PC-3 (cell line): ENCODE measurements at regions not wholly inside any gene's neighbourhood (a gene's known extent, or its start where the extent isn't known, plus 50 kb on each side); places are given as distances from the start of the nearest gene placed in this dataset.

Experiments used
- ATAC-seq: fragments of 200-7000 bp; cut with Tn5 transposase; 2 replicates; pipeline ENCODE4 v1.9.1; 2020; ENCODE audit warnings: mild to moderate bottlenecking, moderate library complexity
- BruUV-seq: library from RNA; stranded (reverse); fragments of 400-500 nt; replicated peaks from 2 replicates; lab custom pipeline; 2021; lab: Mats Ljungman, UMichigan
- CTCF ChIA-PET: fragments of 300-600 bp; sonication (Branson Sonifier 250); formaldehyde crosslinking; loops from one replicate; lab custom pipeline; 2022; ENCODE audit warnings: antibody characterized with exemption; lab: Charles Lee
- POLR2A ChIA-PET: fragments of 300-600 bp; sonication (Branson Sonifier 250); formaldehyde crosslinking; loops from one replicate; lab custom pipeline; 2022; ENCODE audit warnings: antibody characterized with exemption; ENCODE audit not compliant: unreplicated experiment; lab: Charles Lee
- DNase-seq: peaks from one replicate; pipeline ENCODE4 v3.0.0-alpha.2; 2015
- H2AFZ ChIP-seq: fragments of 300-600 bp; sonication (generic); 2 replicates; pipeline ENCODE4 v1.6.0; 2016; ENCODE audit warnings: antibody characterized with exemption, low read length
- H3F3A ChIP-seq: fragments of 300-600 bp; sonication (generic); one replicate; pipeline ENCODE4 v1.6.0; 2017; ENCODE audit warnings: antibody characterized with exemption, low read length, control low read depth, mild to moderate bottlenecking; ENCODE audit not compliant: unreplicated experiment
- H3K27ac ChIP-seq: fragments of 300-600 bp; sonication (generic); 2 replicates; pipeline ENCODE4 v1.5.1; 2016; ENCODE audit warnings: mild to moderate bottlenecking, low read length
- H3K27me3 ChIP-seq: fragments of 300-600 bp; sonication (generic); 2 replicates; pipeline ENCODE4 v1.6.1; 2016; ENCODE audit warnings: low read length, mixed read lengths
- H3K36me3 ChIP-seq: fragments of 300-600 bp; sonication (generic); 2 replicates; pipeline ENCODE4 v1.6.1; 2016; ENCODE audit warnings: low read depth, mixed run types, low read length, mixed read lengths
- H3K4me1 ChIP-seq: fragments of 300-600 bp; sonication (generic); 2 replicates; pipeline ENCODE4 v1.5.1; 2016; ENCODE audit warnings: low read length; ENCODE audit not compliant: insufficient read depth
- H3K4me2 ChIP-seq: fragments of 300-600 bp; sonication (generic); 2 replicates; pipeline ENCODE4 v1.6.0; 2016; ENCODE audit warnings: low read length
- H3K4me3 ChIP-seq: fragments of 300-600 bp; sonication (generic); 2 replicates; pipeline ENCODE4 v1.5.1; 2016; ENCODE audit warnings: mild to moderate bottlenecking, low read length, mixed read lengths
- H3K79me2 ChIP-seq: fragments of 300-600 bp; sonication (generic); 2 replicates; pipeline ENCODE4 v1.6.1; 2017; ENCODE audit warnings: low read length, mixed read lengths
- H3K9ac ChIP-seq: fragments of 300-600 bp; sonication (generic); 2 replicates; pipeline ENCODE4 v1.6.0; 2016; ENCODE audit warnings: mild to moderate bottlenecking, low read length
- H3K9me2 ChIP-seq: fragments of 300-600 bp; sonication (generic); replicated peaks from 2 replicates; pipeline ENCODE4 v1.6.1; 2016; ENCODE audit warnings: mixed run types, low read length, mixed read lengths
- H3K9me3 ChIP-seq: fragments of 300-600 bp; sonication (generic); 2 replicates; pipeline ENCODE4 v1.6.1; 2016; ENCODE audit warnings: low read length, mixed read lengths
- H4K20me1 ChIP-seq: fragments of 300-600 bp; sonication (generic); 2 replicates; pipeline ENCODE4 v1.6.1; 2016; ENCODE audit warnings: low read length, mixed read lengths
- EZH2 ChIP-seq: fragments of 300-600 bp; sonication (generic); IDR thresholded peaks from one replicate; pipeline ENCODE4 v1.6.1; 2017; ENCODE audit warnings: antibody characterized with exemption, mild to moderate bottlenecking, low read length; ENCODE audit not compliant: unreplicated experiment
- EZH2phosphoT487 ChIP-seq: fragments of 300-600 bp; sonication (generic); IDR thresholded peaks from 2 replicates; pipeline ENCODE4 v1.6.1; 2018; ENCODE audit warnings: mild to moderate bottlenecking, antibody characterized with exemption, low read length, borderline replicate concordance
- intact Hi-C: fragments of 100-400 bp; cut with micrococcal nuclease; formaldehyde crosslinking; loops from 2 replicates; pipeline ENCODE4 v1.9.0; 2023
- TF ChIP-seq, protein P1 (sequence below): fragments of 300-600 bp; sonication (generic); conservative IDR thresholded peaks from 2 replicates; pipeline ENCODE4 v1.5.1; 2017; ENCODE audit warnings: antibody characterized with exemption, low read depth, mild to moderate bottlenecking, low read length

DNA sequence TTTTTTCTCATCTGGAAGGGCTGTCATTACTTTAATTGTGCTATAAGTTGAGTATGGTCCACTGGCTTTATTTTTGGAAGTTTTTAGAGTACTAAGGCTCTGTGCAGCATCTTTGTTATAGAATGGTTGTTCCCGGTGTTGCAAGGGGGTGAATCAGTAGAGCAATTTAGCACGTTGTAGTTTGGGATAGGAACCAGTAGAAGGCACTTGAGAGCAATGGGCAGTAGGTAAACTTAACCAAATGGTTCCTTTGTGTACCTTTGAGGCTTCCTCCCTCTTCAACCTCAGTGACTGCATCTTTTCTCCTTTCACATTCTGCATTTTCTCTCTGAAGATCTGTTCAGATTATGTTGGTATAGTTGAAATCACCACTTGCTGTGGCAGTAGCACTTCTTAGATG, 238.2 kb upstream of the SYT4 start:
- intact Hi-C loops = no loop called here
- no peak for ATAC-seq
- BruUV-seq = no TSS peak
- Histone ChIP-seq H3K9me2 (no peaks in the 10 kb centered on the region), H3K4me3 (no peak overlapping the region), H4K20me1 (no peaks in the 10 kb centered on the region), H3K27ac (no peak overlapping the region), H3K4me2 (no peak overlapping the region), H2AFZ (no peak overlapping the region), H3F3A (no peaks in the 10 kb centered on the region), H3K4me1 (no peaks in the 10 kb centered on the region), H3K79me2 (no peaks in the 10 kb centered on the region), H3K9ac (no peak overlapping the region), H3K36me3 (no peaks in the 10 kb centered on the region), H3K27me3 (no peaks in the 10 kb centered on the region), H3K9me3 (no peaks in the 10 kb centered on the region)
- TF ChIP-seq, protein P1, sequence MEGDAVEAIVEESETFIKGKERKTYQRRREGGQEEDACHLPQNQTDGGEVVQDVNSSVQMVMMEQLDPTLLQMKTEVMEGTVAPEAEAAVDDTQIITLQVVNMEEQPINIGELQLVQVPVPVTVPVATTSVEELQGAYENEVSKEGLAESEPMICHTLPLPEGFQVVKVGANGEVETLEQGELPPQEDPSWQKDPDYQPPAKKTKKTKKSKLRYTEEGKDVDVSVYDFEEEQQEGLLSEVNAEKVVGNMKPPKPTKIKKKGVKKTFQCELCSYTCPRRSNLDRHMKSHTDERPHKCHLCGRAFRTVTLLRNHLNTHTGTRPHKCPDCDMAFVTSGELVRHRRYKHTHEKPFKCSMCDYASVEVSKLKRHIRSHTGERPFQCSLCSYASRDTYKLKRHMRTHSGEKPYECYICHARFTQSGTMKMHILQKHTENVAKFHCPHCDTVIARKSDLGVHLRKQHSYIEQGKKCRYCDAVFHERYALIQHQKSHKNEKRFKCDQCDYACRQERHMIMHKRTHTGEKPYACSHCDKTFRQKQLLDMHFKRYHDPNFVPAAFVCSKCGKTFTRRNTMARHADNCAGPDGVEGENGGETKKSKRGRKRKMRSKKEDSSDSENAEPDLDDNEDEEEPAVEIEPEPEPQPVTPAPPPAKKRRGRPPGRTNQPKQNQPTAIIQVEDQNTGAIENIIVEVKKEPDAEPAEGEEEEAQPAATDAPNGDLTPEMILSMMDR = no peak
- TF ChIP-seq EZH2 (no peak), EZH2phosphoT487 (no peak)
- ChIA-PET CTCF (no interaction called here), POLR2A (no interaction called here)
- no peak for DNase-seq

DNA sequence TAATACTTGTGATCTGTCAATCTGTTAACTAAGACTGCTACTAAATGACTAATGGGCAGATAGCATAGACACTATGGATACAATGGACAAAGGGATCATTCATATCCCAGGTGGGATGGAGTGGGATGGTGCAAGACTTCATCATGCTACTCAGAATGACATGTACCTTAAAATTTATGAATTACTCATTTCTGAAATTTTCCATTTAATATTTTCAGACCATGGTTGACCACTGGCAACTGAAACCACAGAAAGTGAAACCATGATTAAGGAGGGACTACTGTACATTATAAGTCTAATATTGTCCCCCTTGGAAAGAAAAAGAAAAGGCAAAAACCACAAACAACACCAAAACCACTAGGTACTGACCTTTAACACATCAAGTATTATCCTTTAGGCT, 247.0 kb upstream of the SYT4 start:
- Histone ChIP-seq H3K9me3 (no peaks in the 10 kb centered on the region), H4K20me1 (no peaks in the 10 kb centered on the region), H3K79me2 (no peaks in the 10 kb centered on the region), H3K4me3 (no peak overlapping the region), H2AFZ (no peak overlapping the region), H3K36me3 (no peaks in the 10 kb centered on the region), H3K4me1 (no peaks in the 10 kb centered on the region), H3K27ac (no peak overlapping the region), H3F3A (no peaks in the 10 kb centered on the region), H3K4me2 (no peak overlapping the region), H3K9ac (no peak overlapping the region), H3K27me3 (no peaks in the 10 kb centered on the region), H3K9me2 (no peaks in the 10 kb centered on the region)
- TF ChIP-seq EZH2phosphoT487 (no peak), EZH2 (no peak)
- TF ChIP-seq, protein P1 = no peak
- no peak for DNase-seq
- BruUV-seq = no TSS peak
- no peak for ATAC-seq
- ChIA-PET POLR2A (no interaction called here), CTCF (no interaction called here)
- intact Hi-C loops = no loop called here

DNA sequence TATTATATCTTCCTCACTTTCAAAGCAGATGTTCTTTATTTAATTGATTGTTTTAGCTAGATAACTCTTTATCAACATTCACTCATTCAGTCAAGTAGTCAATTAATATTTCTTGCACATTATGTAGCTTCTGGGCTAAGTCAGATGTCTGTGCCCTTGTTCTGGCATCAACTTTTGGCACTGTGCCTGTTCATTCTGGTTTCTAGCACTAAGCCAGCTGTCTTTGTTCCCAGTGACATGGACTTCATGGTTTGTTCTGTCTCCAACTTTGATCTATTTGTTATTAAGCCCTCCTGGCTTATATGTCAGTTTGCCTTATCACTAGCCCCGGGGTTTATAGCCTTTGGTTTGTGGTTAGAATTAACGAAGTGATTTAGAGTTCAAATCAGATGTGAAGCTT, 247.9 kb upstream of the SYT4 start:
- DNase-seq (no peak), ATAC-seq (no peak)
- Histone ChIP-seq H3K9ac (no peak overlapping the region), H3K4me3 (no peak overlapping the region), H3K9me2 (no peaks in the 10 kb centered on the region), H3K4me1 (no peaks in the 10 kb centered on the region), H2AFZ (no peak overlapping the region), H3K27ac (no peak overlapping the region), H3K9me3 (no peaks in the 10 kb centered on the region), H3K27me3 (no peaks in the 10 kb centered on the region), H3K36me3 (no peaks in the 10 kb centered on the region), H3F3A (no peaks in the 10 kb centered on the region), H3K4me2 (no peak overlapping the region), H3K79me2 (no peaks in the 10 kb centered on the region), H4K20me1 (no peaks in the 10 kb centered on the region)
- intact Hi-C loops = no loop called here
- TF ChIP-seq EZH2phosphoT487 (no peak), EZH2 (no peak)
- TF ChIP-seq, protein P1 = no peak
- BruUV-seq = no TSS peak
- CTCF ChIA-PET = no interaction called here
- POLR2A ChIA-PET = no interaction called here
